ENCODE measurements at regions not wholly inside any gene's neighbourhood (a gene's known extent, or its start where the extent isn't known, plus 50 kb on each side); places are given as distances from the start of the nearest gene placed in this dataset.
"Not testable (repeated sequence)": the region's sequence is repeated elsewhere in the genome, so short reads cannot be mapped to it uniquely, and the experiment has no call there.

DNA sequence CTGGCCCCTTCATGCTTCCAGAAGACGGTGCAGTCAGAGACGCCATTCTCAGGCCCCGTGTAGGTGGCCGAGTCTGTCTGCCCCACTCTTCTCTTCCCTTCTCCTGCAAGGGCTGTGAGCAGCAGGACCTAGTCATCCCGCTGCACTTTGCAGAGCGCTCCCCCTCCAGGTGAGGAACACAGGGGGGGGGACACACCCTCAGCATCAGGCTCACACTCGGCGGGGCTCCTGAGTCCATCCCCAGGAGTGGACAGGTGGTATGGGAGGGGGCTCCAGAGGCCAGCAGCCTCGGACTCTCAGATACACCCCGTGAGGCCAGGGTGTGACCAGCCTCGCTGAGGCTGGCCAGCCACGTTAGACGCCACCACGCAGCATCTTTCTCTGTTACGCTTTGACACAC lies 460.5 kb upstream of the MYT1L start:
- peaks cover 6% of the 10 kb centered on the region for H3K27me3 Mint-ChIP-seq
- H3K9me3 Mint-ChIP-seq = no peaks in the 10 kb centered on the region
- no peaks in the 10 kb centered on the region for H3K4me1 Mint-ChIP-seq (ENCODE audit: low read depth)
- intact Hi-C loops (cut with micrococcal nuclease) = no loop called here
- no peak overlapping the region for H3K27ac Mint-ChIP-seq
- no peak for DNase-seq
- H3K4me3 Mint-ChIP-seq = no peak overlapping the region
- POLR2A ChIA-PET = no interaction called here
- H3K36me3 Mint-ChIP-seq = no peaks in the 10 kb centered on the region
- CTCF ChIA-PET = no interaction called here

DNA sequence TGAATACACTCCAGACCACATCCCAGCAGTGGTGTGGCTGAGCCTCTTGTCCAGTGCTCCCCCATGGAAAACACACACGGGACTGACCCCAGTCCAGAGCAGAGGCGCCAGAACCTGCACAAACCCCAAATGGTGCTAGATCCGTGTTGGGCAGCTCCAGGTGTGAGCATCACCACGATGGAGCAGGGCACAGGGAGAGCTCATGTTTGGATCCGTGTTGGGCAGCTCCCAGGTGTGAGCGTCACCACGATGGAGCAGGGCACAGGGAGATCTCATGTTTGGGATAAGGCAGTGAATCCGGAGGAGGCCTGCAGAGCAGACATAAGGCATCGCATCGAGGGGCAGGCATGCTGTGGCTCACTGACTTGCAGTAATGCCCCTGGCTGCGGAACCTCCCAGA lies 460.0 kb upstream of the MYT1L start:
- ChIA-PET POLR2A (no interaction called here), CTCF (no interaction called here)
- H3K4me3 Mint-ChIP-seq = no peak overlapping the region
- H3K27ac Mint-ChIP-seq = no peak overlapping the region
- no peak for DNase-seq
- no peaks in the 10 kb centered on the region for H3K4me1 Mint-ChIP-seq (ENCODE audit: low read depth)
- H3K36me3 Mint-ChIP-seq = no peaks in the 10 kb centered on the region
- H3K27me3 Mint-ChIP-seq = peaks cover 6% of the 10 kb centered on the region
- no peaks in the 10 kb centered on the region for H3K9me3 Mint-ChIP-seq
- intact Hi-C loops (cut with micrococcal nuclease) = no loop called here

GRCh38 chr2:2788076-2788475 lies 457.0 kb upstream of the MYT1L start:
- Mint-ChIP-seq H3K27ac (no peak overlapping the region), H3K4me3 (no peak overlapping the region), H3K4me1 (ENCODE audit: low read depth) (no peaks in the 10 kb centered on the region), H3K27me3 (peaks cover 5% of the 10 kb centered on the region), H3K36me3 (no peaks in the 10 kb centered on the region), H3K9me3 (no peaks in the 10 kb centered on the region)
- no peak for DNase-seq
- intact Hi-C loops (cut with micrococcal nuclease) = no loop called here
- ChIA-PET CTCF (no interaction called here), POLR2A (no interaction called here)

GRCh38 chr2:2787301-2787907 lies 456.3 kb upstream of the MYT1L start:
- CTCF ChIA-PET = no interaction called here
- Mint-ChIP-seq H3K9me3 (no peaks in the 10 kb centered on the region), H3K4me1 (ENCODE audit: low read depth) (no peaks in the 10 kb centered on the region), H3K36me3 (no peaks in the 10 kb centered on the region), H3K27ac (no peak overlapping the region), H3K27me3 (peaks cover 5% of the 10 kb centered on the region), H3K4me3 (no peak overlapping the region)
- intact Hi-C loops (cut with micrococcal nuclease) = no loop called here
- no peak for DNase-seq
- POLR2A ChIA-PET = no interaction called here

DNA sequence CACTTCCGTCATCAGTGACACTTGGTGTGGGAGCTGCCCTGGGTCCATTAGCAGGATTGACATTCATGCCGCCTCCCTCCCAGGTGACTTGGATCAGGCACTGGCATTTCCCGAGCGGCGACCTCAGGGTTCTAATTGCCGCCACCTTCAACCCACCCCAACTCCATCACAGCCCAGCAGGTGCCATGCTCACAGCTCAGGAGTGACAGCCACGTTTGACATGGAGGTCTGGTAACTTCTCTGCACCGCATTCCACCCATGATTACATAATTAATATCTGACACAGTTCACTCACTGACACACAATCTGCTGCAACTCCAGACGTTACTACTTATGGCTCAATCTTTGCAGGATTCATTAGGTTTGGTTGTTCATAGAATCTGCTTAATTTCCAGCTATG lies 450.9 kb upstream of the MYT1L start:
- peaks cover 19% of the 10 kb centered on the region for H3K9me3 Mint-ChIP-seq
- CTCF ChIA-PET = no interaction called here

GRCh38 chr2:2779727-2780126 lies 448.7 kb upstream of the MYT1L start:
- POLR2A ChIA-PET = no interaction called here
- intact Hi-C loops (cut with micrococcal nuclease) = no loop called here
- Mint-ChIP-seq H3K27ac (no peak overlapping the region), H3K4me1 (ENCODE audit: low read depth) (no peaks in the 10 kb centered on the region), H3K4me3 (no peak overlapping the region), H3K27me3 (peaks cover 7% of the 10 kb centered on the region), H3K36me3 (no peaks in the 10 kb centered on the region), H3K9me3 (peaks cover 19% of the 10 kb centered on the region)
- DNase-seq = no peak
- CTCF ChIA-PET = no interaction called here

More for the DNA sequence above, 450.9 kb upstream of the MYT1L start:
- POLR2A ChIA-PET = no interaction called here
- Mint-ChIP-seq H3K36me3 (no peaks in the 10 kb centered on the region), H3K4me3 (no peak overlapping the region), H3K27me3 (peaks cover 7% of the 10 kb centered on the region), H3K4me1 (ENCODE audit: low read depth) (no peaks in the 10 kb centered on the region), H3K27ac (no peak overlapping the region)
- DNase-seq = no peak
- intact Hi-C loops (cut with micrococcal nuclease) = no loop called here

- Mint-ChIP-seq H3K4me3 (no peak overlapping the region), H3K9me3 (peaks cover 19% of the 10 kb centered on the region), H3K4me1 (ENCODE audit: low read depth) (no peaks in the 10 kb centered on the region), H3K27me3 (peaks cover 2% of the 10 kb centered on the region), H3K36me3 (no peaks in the 10 kb centered on the region), H3K27ac (no peak overlapping the region)
- ChIA-PET CTCF (no interaction called here), POLR2A (no interaction called here)
- intact Hi-C loops (cut with micrococcal nuclease) = no loop called here
- DNase-seq = no peak
Observed at GRCh38 chr2:2777876-2778275, 446.8 kb upstream of the MYT1L start.

- peaks cover 19% of the 10 kb centered on the region for H3K9me3 Mint-ChIP-seq
- peaks cover 2% of the 10 kb centered on the region for H3K27me3 Mint-ChIP-seq
- H3K4me1 Mint-ChIP-seq (ENCODE audit: low read depth) = no peaks in the 10 kb centered on the region
- CTCF ChIA-PET = no interaction called here
- H3K27ac Mint-ChIP-seq = no peak overlapping the region
- no peaks in the 10 kb centered on the region for H3K36me3 Mint-ChIP-seq
- H3K4me3 Mint-ChIP-seq = no peak overlapping the region
- intact Hi-C loops (cut with micrococcal nuclease) = no loop called here
- no peak for DNase-seq
- POLR2A ChIA-PET = no interaction called here
Observed at GRCh38 chr2:2777213-2777612, 446.1 kb upstream of the MYT1L start.

GRCh38 chr2:2775018-2775417 lies 443.9 kb upstream of the MYT1L start:
- Mint-ChIP-seq H3K27ac (no peak overlapping the region), H3K4me1 (ENCODE audit: low read depth) (no peaks in the 10 kb centered on the region), H3K4me3 (no peak overlapping the region), H3K27me3 (peaks cover 2% of the 10 kb centered on the region), H3K9me3 (peaks cover 9% of the 10 kb centered on the region), H3K36me3 (no peaks in the 10 kb centered on the region)
- no peak for DNase-seq
- CTCF ChIA-PET = no interaction called here
- POLR2A ChIA-PET = no interaction called here
- intact Hi-C loops (cut with micrococcal nuclease) = no loop called here

GRCh38 chr2:2773692-2774091 lies 442.6 kb upstream of the MYT1L start:
- Mint-ChIP-seq H3K36me3 (no peaks in the 10 kb centered on the region), H3K4me3 (no peak overlapping the region), H3K9me3 (no peaks in the 10 kb centered on the region), H3K4me1 (ENCODE audit: low read depth) (no peaks in the 10 kb centered on the region), H3K27ac (no peak overlapping the region), H3K27me3 (no peaks in the 10 kb centered on the region)
- POLR2A ChIA-PET = no interaction called here
- no peak for DNase-seq
- intact Hi-C loops (cut with micrococcal nuclease) = no loop called here
- CTCF ChIA-PET = no interaction called here

GRCh38 chr2:2773080-2773479 lies 442.0 kb upstream of the MYT1L start:
- H3K4me3 Mint-ChIP-seq; H3K27ac Mint-ChIP-seq; H3K36me3 Mint-ChIP-seq; H3K4me1 Mint-ChIP-seq (ENCODE audit: low read depth); CTCF ChIA-PET; intact Hi-C loops (cut with micrococcal nuclease); POLR2A ChIA-PET; DNase-seq; H3K9me3 Mint-ChIP-seq; H3K27me3 Mint-ChIP-seq: not testable (repeated sequence)

DNA sequence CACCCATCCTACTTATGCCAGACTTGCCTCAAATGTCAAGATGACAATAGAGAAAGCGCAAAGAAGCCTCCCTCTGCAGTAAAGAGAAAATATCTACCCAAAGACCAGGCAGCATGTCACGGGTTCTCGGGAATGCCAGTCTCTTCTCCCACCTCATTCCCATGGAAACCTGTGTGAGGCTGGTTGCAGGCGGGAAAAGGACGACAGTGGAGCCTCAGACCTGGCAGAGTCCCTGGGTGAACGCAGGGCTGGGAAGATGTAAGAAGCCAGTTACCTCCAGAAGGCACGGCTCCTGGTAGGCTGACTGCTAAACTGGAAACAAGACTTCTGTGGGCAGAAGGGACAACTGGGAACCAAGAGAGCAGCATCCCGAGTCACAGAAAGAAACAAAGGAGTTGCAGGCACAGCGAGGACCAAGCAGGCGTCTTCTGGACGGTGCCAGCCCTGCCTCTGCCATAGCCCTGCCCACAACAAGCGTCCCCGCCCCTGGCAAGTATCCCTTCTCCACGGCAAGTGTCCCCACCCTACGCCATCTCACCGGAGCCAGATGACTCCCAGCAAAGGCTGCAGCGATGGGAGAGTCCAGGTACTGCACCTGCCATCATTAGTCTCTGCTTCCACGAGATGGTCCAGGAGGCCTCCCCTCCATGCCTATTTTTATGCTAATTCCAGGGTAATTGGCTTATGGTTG lies 440.8 kb upstream of the MYT1L start:
- POLR2A ChIA-PET = no interaction called here
- Mint-ChIP-seq H3K27me3 (no peaks in the 10 kb centered on the region), H3K27ac (no peak overlapping the region), H3K4me3 (no peak overlapping the region), H3K36me3 (no peaks in the 10 kb centered on the region), H3K9me3 (no peaks in the 10 kb centered on the region), H3K4me1 (ENCODE audit: low read depth) (no peaks in the 10 kb centered on the region)
- intact Hi-C loops (cut with micrococcal nuclease) = no loop called here
- no peak for DNase-seq
- CTCF ChIA-PET = no interaction called here

DNA sequence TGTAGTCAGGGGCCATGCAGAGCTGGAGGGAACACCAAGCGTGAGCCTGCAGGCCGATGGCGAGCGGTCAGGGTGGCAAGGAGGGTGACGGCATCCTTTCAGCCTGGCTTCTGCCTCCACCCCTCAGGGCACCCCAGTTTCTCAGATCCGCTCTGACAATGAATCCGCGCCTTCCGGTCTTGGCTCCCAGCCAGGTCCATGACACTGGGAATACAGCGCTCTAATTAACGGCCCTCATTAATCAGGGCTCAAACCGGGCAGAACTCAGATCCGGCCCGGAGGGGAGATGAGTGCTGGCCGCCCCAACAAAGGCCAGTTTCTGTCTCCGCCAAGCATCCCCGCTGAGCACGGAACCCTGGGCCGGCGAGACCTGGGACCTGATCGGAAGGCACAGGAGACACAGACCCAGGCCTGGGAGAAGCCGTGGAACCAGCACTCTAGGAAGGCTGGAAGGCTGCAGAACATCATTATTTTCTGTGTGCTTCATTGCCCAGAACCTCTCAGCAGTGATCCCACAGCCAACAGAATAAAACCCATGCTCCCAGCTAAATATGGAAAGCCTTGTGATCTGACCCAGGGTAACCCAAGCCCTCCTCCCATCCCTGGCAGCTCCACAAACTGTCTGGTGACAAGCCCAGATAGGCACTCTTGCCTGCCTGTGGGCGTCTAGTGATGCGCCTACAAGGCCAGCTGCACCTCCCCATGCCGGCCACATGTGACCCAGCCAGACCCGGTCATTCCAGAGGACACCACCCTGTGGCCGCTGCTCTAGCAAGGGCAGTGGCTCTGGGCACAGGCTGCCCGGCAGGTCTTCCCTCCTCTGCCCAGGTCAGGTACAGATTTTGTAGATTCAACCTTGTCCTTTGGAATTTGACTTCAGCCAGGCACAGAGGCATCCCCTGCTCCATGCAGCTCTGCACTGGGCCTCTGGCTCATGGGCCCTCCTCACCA lies 438.7 kb upstream of the MYT1L start:
- CTCF ChIA-PET = no interaction called here

More for the DNA sequence above, 438.7 kb upstream of the MYT1L start:
- Mint-ChIP-seq H3K9me3 (no peaks in the 10 kb centered on the region), H3K27me3 (no peaks in the 10 kb centered on the region), H3K4me1 (ENCODE audit: low read depth) (no peaks in the 10 kb centered on the region), H3K4me3 (no peak overlapping the region), H3K27ac (no peak overlapping the region), H3K36me3 (no peaks in the 10 kb centered on the region)
- POLR2A ChIA-PET = no interaction called here
- intact Hi-C loops (cut with micrococcal nuclease) = no loop called here
- DNase-seq = no peak

All from activated CD4-positive, alpha-beta memory T cell treated with anti-CD3 and anti-CD28 coated beads for 36 hours (primary cell).